A673 (cell line): ENCODE measurements at regions not wholly inside any gene's neighbourhood (a gene's known extent, or its start where the extent isn't known, plus 50 kb on each side); places are given as distances from the start of the nearest gene placed in this dataset.

Experiments used
- BruUV-seq: library from RNA; stranded (reverse); fragments of 400-500 nt; replicated peaks from 2 replicates; lab custom pipeline; 2021; lab: Mats Ljungman, UMichigan
- CTCF ChIA-PET: fragments of 300-600 bp; sonication (Branson Sonifier 250); formaldehyde crosslinking; loops from one replicate; lab custom pipeline; 2022; ENCODE audit warnings: antibody characterized with exemption; lab: Charles Lee
- POLR2A ChIA-PET: fragments of 300-600 bp; sonication (Branson Sonifier 250); formaldehyde crosslinking; loops from one replicate; lab custom pipeline; 2022; ENCODE audit warnings: antibody characterized with exemption; ENCODE audit not compliant: low non-redundant PET; lab: Charles Lee
- DNase-seq: peaks from one replicate; pipeline ENCODE4 v3.0.0-alpha.2; 2015; ENCODE audit warnings: low spot score
- H3K27ac ChIP-seq: fragments of 200-600 bp; sonication (generic); 2 replicates; pipeline ENCODE4 v1.5.1; 2016; ENCODE audit warnings: mixed run types, low read depth, mild to moderate bottlenecking, mixed read lengths, antibody characterized with exemption, low read length; ENCODE audit not compliant: poor library complexity, severe bottlenecking
- H3K27me3 ChIP-seq: fragments of 200-600 bp; sonication (generic); replicated peaks from 2 replicates; pipeline ENCODE4 v1.6.1; 2017; ENCODE audit warnings: mixed run types, low read depth, mild to moderate bottlenecking, mixed read lengths, antibody characterized with exemption, low read length; ENCODE audit not compliant: insufficient read depth, poor library complexity
- H3K36me3 ChIP-seq: fragments of 200-600 bp; sonication (generic); 2 replicates; pipeline ENCODE4 v1.6.1; 2016; ENCODE audit warnings: mixed run types, mild to moderate bottlenecking, mixed read lengths, antibody characterized with exemption, low read length; ENCODE audit not compliant: insufficient read depth, poor library complexity, severe bottlenecking
- H3K4me1 ChIP-seq: fragments of 200-600 bp; sonication (generic); 2 replicates; pipeline ENCODE4 v1.6.1; 2017; ENCODE audit warnings: mixed run types, mild to moderate bottlenecking, mixed read lengths, antibody characterized with exemption, low read length; ENCODE audit not compliant: insufficient read depth, poor library complexity, severe bottlenecking
- H3K4me3 ChIP-seq: fragments of 200-600 bp; sonication (generic); 2 replicates; pipeline ENCODE4 v1.5.1; 2016; ENCODE audit warnings: low read depth, mixed run types, mild to moderate bottlenecking, mixed read lengths, low read length; ENCODE audit not compliant: poor library complexity, severe bottlenecking
- H3K9me3 ChIP-seq: fragments of 200-600 bp; sonication (generic); 2 replicates; pipeline ENCODE4 v1.6.1; 2016; ENCODE audit warnings: mixed run types, low read depth, mild to moderate bottlenecking, mixed read lengths, antibody characterized with exemption, low read length; ENCODE audit not compliant: poor library complexity, severe bottlenecking
- CTCF ChIP-seq: fragments of 300-800, 200-600 bp; sonication (generic); conservative IDR thresholded peaks from 2 replicates; pipeline ENCODE4 v1.5.1; 2017; ENCODE audit warnings: low read depth, mild to moderate bottlenecking, antibody characterized with exemption, low read length, moderate library complexity, mixed read lengths
- EZH2 ChIP-seq: fragments of 200-600 bp; sonication (generic); IDR thresholded peaks from 2 replicates; pipeline ENCODE4 v1.6.1; 2017; ENCODE audit warnings: borderline replicate concordance, low read depth, mild to moderate bottlenecking, mixed read lengths, antibody characterized with exemption, low read length; ENCODE audit not compliant: poor library complexity, severe bottlenecking
- intact Hi-C: fragments of 100-400 bp; cut with micrococcal nuclease; formaldehyde crosslinking; loops from one replicate; pipeline ENCODE4 v1.10.0; 2022; ENCODE audit not compliant: unreplicated experiment

- no peak for TF ChIP-seq EZH2
- no peak for TF ChIP-seq CTCF
- Histone ChIP-seq H3K27me3 (no peaks in the 10 kb centered on the region), H3K4me3 (no peak overlapping the region), H3K27ac (no peak overlapping the region), H3K36me3 (no peaks in the 10 kb centered on the region), H3K9me3 (no peaks in the 10 kb centered on the region), H3K4me1 (no peaks in the 10 kb centered on the region)
- ChIA-PET POLR2A (no interaction called here), CTCF (no interaction called here)
- intact Hi-C loops: no loop called here
- DNase-seq: no peak
- BruUV-seq: no TSS peak
Measured at GRCh38 chr11:22430141-22430541, 92.0 kb downstream of the SLC17A6 start.
